ENCODE measurements at regions not wholly inside any gene's neighbourhood (a gene's known extent, or its start where the extent isn't known, plus 50 kb on each side); places are given as distances from the start of the nearest gene placed in this dataset.

DNA sequence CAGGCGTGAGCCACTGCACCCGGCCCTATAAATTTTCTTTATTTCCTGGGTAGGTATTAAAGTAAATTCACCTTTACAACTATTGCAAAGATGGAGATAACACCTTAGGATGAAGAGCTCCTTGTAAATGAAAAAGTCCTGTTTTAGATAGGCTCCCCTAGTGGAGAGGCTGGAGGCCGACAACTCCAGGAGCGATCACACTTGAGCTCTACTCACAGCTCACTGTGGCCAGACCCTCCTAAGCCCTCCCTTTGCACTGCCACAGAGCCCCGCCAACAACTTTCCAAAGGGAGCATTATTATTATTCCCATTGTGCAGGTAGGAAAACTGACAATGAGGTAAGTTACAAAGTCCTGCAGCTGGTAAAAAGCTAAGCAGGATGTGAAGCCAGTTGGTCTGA is 139.1 kb upstream of the ERCC6L2 start (continued):
- no peak for TF ChIP-seq OVOL3 (tag by site-specific recombination; IDR thresholded peaks at IDR 0.05)
- TF ChIP-seq ZNF239 (tag by site-specific recombination; IDR thresholded peaks at IDR 0.05), result no peak
- no peak for TF ChIP-seq REPIN1 (tag by site-specific recombination; IDR thresholded peaks at IDR 0.05; ENCODE audit: low read depth)
- TF ChIP-seq ZNF341 (tag by site-specific recombination; IDR thresholded peaks at IDR 0.05; ENCODE audit: low read depth), result no peak
- TF ChIP-seq BCL11A (tag by site-specific recombination; IDR thresholded peaks at IDR 0.05; ENCODE audit: low read depth), result no peak
- TF ChIP-seq, protein P1, sequence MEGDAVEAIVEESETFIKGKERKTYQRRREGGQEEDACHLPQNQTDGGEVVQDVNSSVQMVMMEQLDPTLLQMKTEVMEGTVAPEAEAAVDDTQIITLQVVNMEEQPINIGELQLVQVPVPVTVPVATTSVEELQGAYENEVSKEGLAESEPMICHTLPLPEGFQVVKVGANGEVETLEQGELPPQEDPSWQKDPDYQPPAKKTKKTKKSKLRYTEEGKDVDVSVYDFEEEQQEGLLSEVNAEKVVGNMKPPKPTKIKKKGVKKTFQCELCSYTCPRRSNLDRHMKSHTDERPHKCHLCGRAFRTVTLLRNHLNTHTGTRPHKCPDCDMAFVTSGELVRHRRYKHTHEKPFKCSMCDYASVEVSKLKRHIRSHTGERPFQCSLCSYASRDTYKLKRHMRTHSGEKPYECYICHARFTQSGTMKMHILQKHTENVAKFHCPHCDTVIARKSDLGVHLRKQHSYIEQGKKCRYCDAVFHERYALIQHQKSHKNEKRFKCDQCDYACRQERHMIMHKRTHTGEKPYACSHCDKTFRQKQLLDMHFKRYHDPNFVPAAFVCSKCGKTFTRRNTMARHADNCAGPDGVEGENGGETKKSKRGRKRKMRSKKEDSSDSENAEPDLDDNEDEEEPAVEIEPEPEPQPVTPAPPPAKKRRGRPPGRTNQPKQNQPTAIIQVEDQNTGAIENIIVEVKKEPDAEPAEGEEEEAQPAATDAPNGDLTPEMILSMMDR (tag by site-specific recombination; IDR thresholded peaks at IDR 0.05), result no peak
- TF ChIP-seq KLF9 (tag by site-specific recombination; IDR thresholded peaks at IDR 0.05; ENCODE audit: low read depth), result no peak
- TF ChIP-seq ZNF664 (tag by site-specific recombination; IDR thresholded peaks at IDR 0.05), result no peak
- TF ChIP-seq, protein P2, sequence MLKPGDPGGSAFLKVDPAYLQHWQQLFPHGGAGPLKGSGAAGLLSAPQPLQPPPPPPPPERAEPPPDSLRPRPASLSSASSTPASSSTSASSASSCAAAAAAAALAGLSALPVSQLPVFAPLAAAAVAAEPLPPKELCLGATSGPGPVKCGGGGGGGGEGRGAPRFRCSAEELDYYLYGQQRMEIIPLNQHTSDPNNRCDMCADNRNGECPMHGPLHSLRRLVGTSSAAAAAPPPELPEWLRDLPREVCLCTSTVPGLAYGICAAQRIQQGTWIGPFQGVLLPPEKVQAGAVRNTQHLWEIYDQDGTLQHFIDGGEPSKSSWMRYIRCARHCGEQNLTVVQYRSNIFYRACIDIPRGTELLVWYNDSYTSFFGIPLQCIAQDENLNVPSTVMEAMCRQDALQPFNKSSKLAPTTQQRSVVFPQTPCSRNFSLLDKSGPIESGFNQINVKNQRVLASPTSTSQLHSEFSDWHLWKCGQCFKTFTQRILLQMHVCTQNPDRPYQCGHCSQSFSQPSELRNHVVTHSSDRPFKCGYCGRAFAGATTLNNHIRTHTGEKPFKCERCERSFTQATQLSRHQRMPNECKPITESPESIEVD (tag by site-specific recombination; IDR thresholded peaks at IDR 0.05), result no peak
- TF ChIP-seq, protein P3, sequence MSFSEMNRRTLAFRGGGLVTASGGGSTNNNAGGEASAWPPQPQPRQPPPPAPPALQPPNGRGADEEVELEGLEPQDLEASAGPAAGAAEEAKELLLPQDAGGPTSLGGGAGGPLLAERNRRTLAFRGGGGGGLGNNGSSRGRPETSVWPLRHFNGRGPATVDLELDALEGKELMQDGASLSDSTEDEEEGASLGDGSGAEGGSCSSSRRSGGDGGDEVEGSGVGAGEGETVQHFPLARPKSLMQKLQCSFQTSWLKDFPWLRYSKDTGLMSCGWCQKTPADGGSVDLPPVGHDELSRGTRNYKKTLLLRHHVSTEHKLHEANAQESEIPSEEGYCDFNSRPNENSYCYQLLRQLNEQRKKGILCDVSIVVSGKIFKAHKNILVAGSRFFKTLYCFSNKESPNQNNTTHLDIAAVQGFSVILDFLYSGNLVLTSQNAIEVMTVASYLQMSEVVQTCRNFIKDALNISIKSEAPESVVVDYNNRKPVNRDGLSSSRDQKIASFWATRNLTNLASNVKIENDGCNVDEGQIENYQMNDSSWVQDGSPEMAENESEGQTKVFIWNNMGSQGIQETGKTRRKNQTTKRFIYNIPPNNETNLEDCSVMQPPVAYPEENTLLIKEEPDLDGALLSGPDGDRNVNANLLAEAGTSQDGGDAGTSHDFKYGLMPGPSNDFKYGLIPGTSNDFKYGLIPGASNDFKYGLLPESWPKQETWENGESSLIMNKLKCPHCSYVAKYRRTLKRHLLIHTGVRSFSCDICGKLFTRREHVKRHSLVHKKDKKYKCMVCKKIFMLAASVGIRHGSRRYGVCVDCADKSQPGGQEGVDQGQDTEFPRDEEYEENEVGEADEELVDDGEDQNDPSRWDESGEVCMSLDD (tag by site-specific recombination; IDR thresholded peaks at IDR 0.05), result no peak
- TF ChIP-seq, protein P4, sequence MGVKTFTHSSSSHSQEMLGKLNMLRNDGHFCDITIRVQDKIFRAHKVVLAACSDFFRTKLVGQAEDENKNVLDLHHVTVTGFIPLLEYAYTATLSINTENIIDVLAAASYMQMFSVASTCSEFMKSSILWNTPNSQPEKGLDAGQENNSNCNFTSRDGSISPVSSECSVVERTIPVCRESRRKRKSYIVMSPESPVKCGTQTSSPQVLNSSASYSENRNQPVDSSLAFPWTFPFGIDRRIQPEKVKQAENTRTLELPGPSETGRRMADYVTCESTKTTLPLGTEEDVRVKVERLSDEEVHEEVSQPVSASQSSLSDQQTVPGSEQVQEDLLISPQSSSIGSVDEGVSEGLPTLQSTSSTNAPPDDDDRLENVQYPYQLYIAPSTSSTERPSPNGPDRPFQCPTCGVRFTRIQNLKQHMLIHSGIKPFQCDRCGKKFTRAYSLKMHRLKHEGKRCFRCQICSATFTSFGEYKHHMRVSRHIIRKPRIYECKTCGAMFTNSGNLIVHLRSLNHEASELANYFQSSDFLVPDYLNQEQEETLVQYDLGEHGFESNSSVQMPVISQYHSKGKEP (tag by site-specific recombination; IDR thresholded peaks at IDR 0.05), result no peak

DNA sequence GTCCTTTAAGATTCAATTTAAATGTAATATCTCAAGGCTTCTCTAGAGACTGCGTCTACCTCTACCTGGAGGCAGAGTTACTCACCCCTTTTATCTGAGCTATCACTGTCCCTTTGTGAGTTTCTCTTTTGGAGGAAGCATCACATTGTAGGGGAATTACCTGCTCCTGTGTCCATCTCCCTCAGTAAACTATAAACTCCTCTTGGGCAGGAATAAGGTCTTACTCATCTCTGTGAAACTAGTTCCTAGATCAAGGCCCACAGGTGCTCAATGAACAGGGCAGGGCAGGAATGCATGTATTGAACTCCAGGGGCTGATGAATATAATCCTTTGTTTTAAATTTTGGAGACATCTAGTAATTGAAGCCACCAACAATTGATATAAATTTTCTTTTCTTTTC is 139.8 kb upstream of the ERCC6L2 start:
- ChIA-PET CTCF (interaction anchor here (0.5 to 2.7 kb wide), 11 partner anchors 9 to 289 kb away, joined by 3 to 10 read pairs (median 3); no protein-coding TSS in a partner anchor), POLR2A (interaction anchor here (1.5 kb wide), 1 partner anchor 140 kb away, joined by 4 read pairs; the partner anchor contains the start of gene ERCC6L2)

More for the DNA sequence above, 139.8 kb upstream of the ERCC6L2 start:
- H3K4me1 ChIP-seq (ENCODE audit: control insufficient read depth, insufficient read depth, low read length), result peaks cover 6% of the 10 kb centered on the region
- no peaks in the 10 kb centered on the region for H3K9me3 ChIP-seq (ENCODE audit: control insufficient read depth, insufficient read depth, low read depth, low read length)
- no peak overlapping the region for H3K27ac ChIP-seq (ENCODE audit: extremely low read depth, low read depth, low read length)
- H3K4me3 ChIP-seq (ENCODE audit: low read depth, low read length), result no peak overlapping the region
- no peaks in the 10 kb centered on the region for H3K36me3 ChIP-seq (ENCODE audit: control insufficient read depth in 2 of 2, insufficient read depth in 1 of 2, low read length in 2 of 2)
- TF ChIP-seq, protein P5, sequence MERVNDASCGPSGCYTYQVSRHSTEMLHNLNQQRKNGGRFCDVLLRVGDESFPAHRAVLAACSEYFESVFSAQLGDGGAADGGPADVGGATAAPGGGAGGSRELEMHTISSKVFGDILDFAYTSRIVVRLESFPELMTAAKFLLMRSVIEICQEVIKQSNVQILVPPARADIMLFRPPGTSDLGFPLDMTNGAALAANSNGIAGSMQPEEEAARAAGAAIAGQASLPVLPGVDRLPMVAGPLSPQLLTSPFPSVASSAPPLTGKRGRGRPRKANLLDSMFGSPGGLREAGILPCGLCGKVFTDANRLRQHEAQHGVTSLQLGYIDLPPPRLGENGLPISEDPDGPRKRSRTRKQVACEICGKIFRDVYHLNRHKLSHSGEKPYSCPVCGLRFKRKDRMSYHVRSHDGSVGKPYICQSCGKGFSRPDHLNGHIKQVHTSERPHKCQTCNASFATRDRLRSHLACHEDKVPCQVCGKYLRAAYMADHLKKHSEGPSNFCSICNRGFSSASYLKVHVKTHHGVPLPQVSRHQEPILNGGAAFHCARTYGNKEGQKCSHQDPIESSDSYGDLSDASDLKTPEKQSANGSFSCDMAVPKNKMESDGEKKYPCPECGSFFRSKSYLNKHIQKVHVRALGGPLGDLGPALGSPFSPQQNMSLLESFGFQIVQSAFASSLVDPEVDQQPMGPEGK (tag by site-specific recombination; IDR thresholded peaks at IDR 0.05), result no peak
